Memory B cell (primary cell): ENCODE measurements at regions not wholly inside any gene's neighbourhood (a gene's known extent, or its start where the extent isn't known, plus 50 kb on each side); places are given as distances from the start of the nearest gene placed in this dataset.
"Not testable (repeated sequence)": the region's sequence is repeated elsewhere in the genome, so short reads cannot be mapped to it uniquely, and the experiment has no call there.

Experiments
- ATAC-seq: fragments of 150-1000 bp; cut with Tn5 transposase; 2 replicates; pipeline ENCODE4 v1.10.0; 2021; ENCODE audit warnings: low read depth, mild to moderate bottlenecking, moderate library complexity
- DNase-seq, 2 donors: peaks; one replicate each; pipeline ENCODE4 v3.0.0; 2022; ENCODE audit warnings: low spot score in 2 of 2
- H3K27ac Mint-ChIP-seq: one replicate; pipeline ENCODE4 v1.8.0; 2022; ENCODE audit warnings: mild to moderate bottlenecking, moderate library complexity, mixed read lengths
- H3K27me3 Mint-ChIP-seq: one replicate; pipeline ENCODE4 v1.8.0; 2022; ENCODE audit warnings: mixed read lengths
- H3K36me3 Mint-ChIP-seq: one replicate; pipeline ENCODE4 v1.8.0; 2022; ENCODE audit warnings: mild to moderate bottlenecking, mixed read lengths
- H3K4me1 Mint-ChIP-seq: one replicate; pipeline ENCODE4 v1.8.0; 2022; ENCODE audit warnings: mixed read lengths
- H3K4me3 Mint-ChIP-seq: one replicate; pipeline ENCODE4 v1.8.0; 2022; ENCODE audit warnings: mild to moderate bottlenecking, moderate library complexity, mixed read lengths
- H3K9me3 Mint-ChIP-seq: one replicate; pipeline ENCODE4 v1.8.0; 2022; ENCODE audit warnings: mixed read lengths

- no peak overlapping the region for H3K27ac Mint-ChIP-seq
- no peak for DNase-seq
Measured at GRCh38 chr15:62856466-62857246, 185.9 kb upstream of the TPM1 start.

GRCh38 chr15:62857411-62857853 lies 185.1 kb upstream of the TPM1 start:
- H3K9me3 Mint-ChIP-seq, result no peaks in the 10 kb centered on the region
- H3K4me1 Mint-ChIP-seq, result no peaks in the 10 kb centered on the region
- H3K4me3 Mint-ChIP-seq, result no peak overlapping the region
- DNase-seq (no peak), ATAC-seq (no peak)
- no peak overlapping the region for H3K27ac Mint-ChIP-seq
- H3K36me3 Mint-ChIP-seq, result no peaks in the 10 kb centered on the region
- H3K27me3 Mint-ChIP-seq, result peaks cover 15% of the 10 kb centered on the region

More at GRCh38 chr15:62856466-62857246, 185.9 kb upstream of the TPM1 start:
- Mint-ChIP-seq H3K4me1 (no peaks in the 10 kb centered on the region), H3K27me3 (peaks cover 10% of the 10 kb centered on the region), H3K4me3 (no peak overlapping the region), H3K9me3 (no peaks in the 10 kb centered on the region), H3K36me3 (no peaks in the 10 kb centered on the region)
- no peak for ATAC-seq

DNA sequence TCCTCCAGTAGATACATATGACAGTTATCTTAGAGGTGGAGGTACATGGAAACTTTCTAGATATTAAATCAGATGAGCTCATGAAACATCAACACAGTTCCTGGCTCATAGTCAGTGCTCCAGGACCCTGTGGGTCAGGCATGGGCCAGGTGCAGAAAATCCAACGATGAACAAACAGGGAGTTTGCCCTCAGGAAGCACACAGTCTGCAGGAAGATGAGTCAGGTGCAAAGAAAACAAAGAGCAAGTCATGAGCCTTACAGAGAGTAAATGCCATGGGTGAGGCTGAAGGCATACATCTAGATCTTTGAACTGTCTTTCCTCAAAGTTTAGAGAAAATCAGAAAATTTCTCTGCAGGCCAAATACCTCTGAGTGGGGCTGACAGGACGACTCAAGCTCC lies 184.2 kb upstream of the TPM1 start:
- no peak for DNase-seq
- H3K27me3 Mint-ChIP-seq, result peaks cover 15% of the 10 kb centered on the region
- no peaks in the 10 kb centered on the region for H3K9me3 Mint-ChIP-seq
- no peak for ATAC-seq
- no peak overlapping the region for H3K4me3 Mint-ChIP-seq
- no peaks in the 10 kb centered on the region for H3K4me1 Mint-ChIP-seq
- no peaks in the 10 kb centered on the region for H3K36me3 Mint-ChIP-seq
- H3K27ac Mint-ChIP-seq, result no peak overlapping the region

GRCh38 chr15:62862717-62863116 lies 179.8 kb upstream of the TPM1 start:
- no peak for ATAC-seq
- Mint-ChIP-seq H3K27ac (no peak overlapping the region), H3K4me3 (no peak overlapping the region), H3K36me3 (no peaks in the 10 kb centered on the region), H3K9me3 (no peaks in the 10 kb centered on the region), H3K4me1 (no peaks in the 10 kb centered on the region), H3K27me3 (peaks cover 9% of the 10 kb centered on the region)
- no peak for DNase-seq

DNA sequence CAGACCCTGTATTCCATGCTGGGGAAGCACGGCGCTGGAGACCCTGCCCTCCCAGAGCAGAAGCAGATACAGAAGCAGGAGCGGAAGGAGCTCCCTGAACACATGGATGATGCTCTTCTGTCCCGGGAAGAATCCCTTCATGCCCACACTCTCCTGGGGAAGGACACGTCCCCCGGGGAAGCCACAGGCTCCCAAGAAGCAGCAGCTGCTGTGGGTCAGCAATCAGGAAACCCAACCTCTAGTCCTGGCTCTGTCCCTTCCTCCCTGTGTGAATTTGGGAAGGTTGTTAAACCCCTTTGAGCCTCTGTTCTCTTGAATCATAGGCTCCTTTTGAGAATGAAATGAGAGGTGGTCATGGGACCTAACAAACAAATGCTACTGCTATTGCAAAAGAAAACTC lies 176.2 kb upstream of the TPM1 start:
- ATAC-seq (no peak), DNase-seq (no peak)
- peaks cover 8% of the 10 kb centered on the region for H3K27me3 Mint-ChIP-seq
- no peak overlapping the region for H3K27ac Mint-ChIP-seq
- no peaks in the 10 kb centered on the region for H3K4me1 Mint-ChIP-seq
- H3K9me3 Mint-ChIP-seq, result peaks cover 3% of the 10 kb centered on the region
- H3K4me3 Mint-ChIP-seq, result no peak overlapping the region
- H3K36me3 Mint-ChIP-seq, result peaks cover 2% of the 10 kb centered on the region

DNA sequence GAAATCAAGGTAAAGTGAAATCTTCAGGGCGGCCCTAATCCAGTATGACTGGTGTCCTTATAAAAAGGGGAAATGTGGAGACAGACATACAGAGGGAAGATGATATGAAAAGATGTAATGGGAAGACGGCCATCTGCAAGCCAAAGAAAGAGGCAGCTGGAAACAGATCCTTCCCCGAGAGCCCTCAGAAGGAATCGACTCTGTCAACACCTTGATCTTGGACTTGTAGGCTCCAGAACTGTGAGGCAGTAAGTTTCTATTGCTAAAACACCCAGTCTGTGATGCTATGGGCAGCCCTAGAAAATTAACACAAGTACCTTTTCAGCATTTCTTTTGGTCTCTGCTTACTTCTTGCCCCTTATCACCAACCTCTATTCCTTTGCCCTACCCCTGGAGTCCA lies 174.7 kb upstream of the TPM1 start:
- DNase-seq, result no peak
- peaks cover 3% of the 10 kb centered on the region for H3K27me3 Mint-ChIP-seq
- H3K4me3 Mint-ChIP-seq, result no peak overlapping the region
- H3K27ac Mint-ChIP-seq, result no peak overlapping the region
- ATAC-seq, result no peak
- peaks cover 2% of the 10 kb centered on the region for H3K36me3 Mint-ChIP-seq
- no peaks in the 10 kb centered on the region for H3K4me1 Mint-ChIP-seq
- H3K9me3 Mint-ChIP-seq, result peaks cover 3% of the 10 kb centered on the region

DNA sequence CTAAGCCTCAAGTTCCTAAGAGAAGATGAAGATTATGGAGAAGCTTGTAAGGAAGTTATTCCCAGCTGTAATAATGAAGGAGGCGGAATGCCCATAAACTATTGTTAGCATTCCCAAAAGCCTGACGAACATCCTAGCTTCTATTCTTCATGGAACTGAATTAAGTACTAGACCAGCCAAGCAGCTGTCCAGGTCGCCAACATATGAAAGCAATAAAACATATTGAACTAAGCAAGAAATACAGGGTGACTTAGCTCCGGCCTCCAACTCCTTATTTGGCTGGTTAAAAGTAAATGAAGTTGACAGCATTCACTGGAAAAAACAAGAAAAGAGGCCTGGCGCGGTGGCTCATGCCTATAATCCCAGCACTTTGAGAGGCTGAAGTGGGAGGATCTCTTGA lies 174.0 kb upstream of the TPM1 start:
- Mint-ChIP-seq H3K4me1 (no peaks in the 10 kb centered on the region), H3K9me3 (peaks cover 3% of the 10 kb centered on the region), H3K27ac (no peak overlapping the region), H3K4me3 (no peak overlapping the region), H3K36me3 (peaks cover 2% of the 10 kb centered on the region), H3K27me3 (peaks cover 3% of the 10 kb centered on the region)
- no peak for ATAC-seq
- DNase-seq, result no peak

DNA sequence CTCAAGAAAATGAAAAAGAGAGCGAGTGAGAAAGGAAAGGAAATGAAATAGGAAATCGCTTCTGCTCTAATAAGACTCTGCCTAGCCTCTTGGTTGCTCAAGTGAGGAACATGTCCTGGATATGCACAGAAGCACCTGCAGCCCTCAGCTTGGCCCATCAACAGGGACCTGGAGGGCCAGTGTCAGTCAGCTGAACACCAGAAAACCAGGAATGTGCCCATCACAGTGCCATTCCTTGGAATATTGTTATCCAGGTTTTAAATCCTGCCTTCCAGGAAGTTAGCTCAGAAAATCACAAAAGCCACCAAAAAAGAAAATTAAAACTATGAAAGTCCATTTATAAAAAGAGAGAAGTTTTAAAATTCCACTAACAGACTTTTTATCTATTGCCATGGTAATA lies 173.4 kb upstream of the TPM1 start:
- Mint-ChIP-seq H3K27ac (no peak overlapping the region), H3K27me3 (peaks cover 6% of the 10 kb centered on the region), H3K4me3 (no peak overlapping the region)

DNA sequence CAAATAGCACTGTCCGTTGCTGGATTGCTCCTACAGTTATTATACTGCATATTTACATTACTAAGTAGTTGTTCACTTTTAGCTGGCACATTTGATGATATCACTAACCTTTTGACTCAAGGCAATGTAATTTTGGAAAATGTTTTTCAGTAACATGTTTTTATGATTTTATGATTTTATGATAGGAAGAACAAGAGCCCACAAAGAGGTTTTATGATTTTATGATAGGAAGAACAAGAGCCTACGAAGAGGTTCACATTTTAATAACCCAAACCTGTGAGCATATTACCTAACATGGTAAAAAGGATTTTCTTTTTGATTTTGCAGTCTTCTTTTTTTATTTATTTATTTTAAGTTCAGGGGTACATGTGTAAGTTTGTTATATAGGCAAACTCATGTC lies 172.3 kb upstream of the TPM1 start:
- H3K27me3 Mint-ChIP-seq, result peaks cover 5% of the 10 kb centered on the region
- no peak for DNase-seq
- no peak overlapping the region for H3K4me3 Mint-ChIP-seq
- ATAC-seq, result no peak
- no peaks in the 10 kb centered on the region for H3K4me1 Mint-ChIP-seq
- H3K9me3 Mint-ChIP-seq, result peaks cover 3% of the 10 kb centered on the region
- no peak overlapping the region for H3K27ac Mint-ChIP-seq
- peaks cover 2% of the 10 kb centered on the region for H3K36me3 Mint-ChIP-seq

More for the DNA sequence above, 173.4 kb upstream of the TPM1 start:
- ATAC-seq, result no peak
- no peak for DNase-seq
- H3K4me1 Mint-ChIP-seq, result no peaks in the 10 kb centered on the region
- peaks cover 3% of the 10 kb centered on the region for H3K9me3 Mint-ChIP-seq
- H3K36me3 Mint-ChIP-seq, result peaks cover 2% of the 10 kb centered on the region

DNA sequence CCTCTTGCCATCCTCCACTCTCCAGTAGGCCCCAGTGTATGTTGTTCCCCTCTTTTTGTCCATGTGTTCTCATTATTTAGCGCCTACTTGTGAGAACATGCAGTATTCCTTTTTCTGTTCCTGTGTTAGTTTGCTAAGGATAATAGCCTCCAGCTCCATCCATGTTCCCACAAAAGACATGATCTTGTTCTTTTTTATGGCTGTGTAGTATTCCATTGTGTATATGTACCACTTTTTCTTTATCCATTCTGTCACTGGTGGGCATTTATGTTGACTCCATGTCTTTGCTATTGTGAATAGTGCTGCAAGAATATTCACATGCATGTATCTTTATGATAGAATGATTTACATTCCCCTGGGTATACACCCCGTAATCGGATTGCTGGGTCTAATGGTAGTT lies 171.8 kb upstream of the TPM1 start:
- not testable (repeated sequence) for H3K27ac Mint-ChIP-seq, H3K4me3 Mint-ChIP-seq, H3K27me3 Mint-ChIP-seq, H3K9me3 Mint-ChIP-seq, ATAC-seq, DNase-seq, H3K36me3 Mint-ChIP-seq, H3K4me1 Mint-ChIP-seq

- no peak overlapping the region for H3K27ac Mint-ChIP-seq
- H3K4me3 Mint-ChIP-seq, result no peak overlapping the region
- H3K36me3 Mint-ChIP-seq, result peaks cover 2% of the 10 kb centered on the region
- H3K27me3 Mint-ChIP-seq, result peaks cover 9% of the 10 kb centered on the region
- H3K9me3 Mint-ChIP-seq, result peaks cover 3% of the 10 kb centered on the region
- DNase-seq (no peak), ATAC-seq (no peak)
- no peaks in the 10 kb centered on the region for H3K4me1 Mint-ChIP-seq
Measured at GRCh38 chr15:62873203-62873602, 169.3 kb upstream of the TPM1 start.

DNA sequence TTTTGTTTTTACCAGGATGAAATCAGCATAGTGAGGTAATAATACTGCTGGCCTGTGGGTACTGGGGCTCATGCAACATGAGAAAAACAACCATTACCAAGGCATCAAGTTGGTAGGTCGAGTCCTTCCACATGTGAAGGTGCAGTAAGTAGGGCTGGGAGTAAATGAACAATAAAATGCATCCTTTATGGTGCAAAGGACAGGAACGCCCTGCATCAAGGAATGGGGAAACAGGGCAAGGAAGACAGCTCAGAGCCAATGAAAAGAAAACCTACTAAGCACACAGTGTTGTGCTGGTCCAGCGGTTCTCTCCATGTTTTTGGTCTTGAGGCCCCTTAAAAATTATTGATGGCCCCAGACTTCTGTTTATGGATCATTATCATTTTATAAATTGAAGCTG lies 168.5 kb upstream of the TPM1 start:
- DNase-seq, result no peak
- H3K27ac Mint-ChIP-seq, result no peak overlapping the region
- H3K36me3 Mint-ChIP-seq, result peaks cover 2% of the 10 kb centered on the region
- no peak overlapping the region for H3K4me3 Mint-ChIP-seq
- peaks cover 9% of the 10 kb centered on the region for H3K27me3 Mint-ChIP-seq
- H3K9me3 Mint-ChIP-seq, result peaks cover 3% of the 10 kb centered on the region
- no peak for ATAC-seq
- H3K4me1 Mint-ChIP-seq, result no peaks in the 10 kb centered on the region

DNA sequence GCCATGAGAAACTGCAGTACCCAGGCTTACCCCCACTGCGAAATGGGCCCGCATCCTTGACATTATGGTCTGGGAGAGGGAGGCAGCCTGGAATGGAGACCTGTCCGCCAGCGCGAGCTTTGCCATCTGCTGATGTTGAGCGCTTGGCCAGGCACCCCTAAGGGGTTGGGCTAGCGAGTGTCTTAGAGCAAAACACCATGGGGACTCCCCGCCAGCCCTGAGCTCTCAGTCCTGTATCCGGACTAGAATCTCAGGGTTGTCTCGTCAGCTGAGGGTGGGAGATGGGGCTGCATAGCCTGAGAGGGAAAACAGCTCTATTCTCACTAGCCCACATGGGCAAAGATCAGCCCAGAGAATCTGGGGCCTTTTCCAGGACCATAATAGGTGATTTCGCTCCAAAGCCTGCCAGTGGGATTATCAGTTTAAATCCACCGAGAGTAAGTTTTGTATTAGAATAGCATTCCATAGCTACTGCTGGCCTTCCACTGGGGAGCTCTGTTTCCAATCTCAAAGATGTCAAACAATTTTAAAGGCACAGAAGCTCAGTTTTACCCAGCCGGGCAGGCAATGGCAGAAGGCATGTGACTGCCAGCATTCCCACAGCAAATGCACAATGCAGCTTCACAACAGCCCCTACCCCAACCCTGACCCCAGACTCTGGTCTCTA lies 167.5 kb upstream of the TPM1 start:
- Mint-ChIP-seq H3K9me3 (peaks cover 3% of the 10 kb centered on the region), H3K4me3 (no peak overlapping the region), H3K4me1 (peaks cover 8% of the 10 kb centered on the region), H3K27ac (no peak overlapping the region), H3K27me3 (peaks cover 9% of the 10 kb centered on the region), H3K36me3 (peaks cover 2% of the 10 kb centered on the region)
- ATAC-seq, result no peak
- no peak for DNase-seq

- peaks cover 12% of the 10 kb centered on the region for H3K4me1 Mint-ChIP-seq
- peaks cover 8% of the 10 kb centered on the region for H3K27me3 Mint-ChIP-seq
- no peak for DNase-seq
- ATAC-seq, result no peak
- peaks cover under 1% of the 10 kb centered on the region for H3K36me3 Mint-ChIP-seq
- H3K27ac Mint-ChIP-seq, result no peak overlapping the region
- no peak overlapping the region for H3K4me3 Mint-ChIP-seq
- H3K9me3 Mint-ChIP-seq, result peaks cover 2% of the 10 kb centered on the region
Measured at GRCh38 chr15:62875626-62876021, 166.9 kb upstream of the TPM1 start.
